GM03348 (cell line): ENCODE measurements at regions not wholly inside any gene's neighbourhood (a gene's known extent, or its start where the extent isn't known, plus 50 kb on each side); places are given as distances from the start of the nearest gene placed in this dataset.
"Not testable (repeated sequence)": the region's sequence is repeated elsewhere in the genome, so short reads cannot be mapped to it uniquely, and the experiment has no call there.

Source experiments
- DNase-seq: peaks from one replicate; pipeline ENCODE4 v3.0.0; 2012; ENCODE audit warnings: low spot score

- no peak for DNase-seq
Observed at GRCh38 chr15:81865850-81866537, 179.8 kb downstream of the MEX3B start.

- no peak for DNase-seq
Observed at GRCh38 chr15:81863162-81863561, 182.7 kb downstream of the MEX3B start.

GRCh38 chr15:81859737-81860516, 185.9 kb downstream of the MEX3B start:
- no peak for DNase-seq

DNA sequence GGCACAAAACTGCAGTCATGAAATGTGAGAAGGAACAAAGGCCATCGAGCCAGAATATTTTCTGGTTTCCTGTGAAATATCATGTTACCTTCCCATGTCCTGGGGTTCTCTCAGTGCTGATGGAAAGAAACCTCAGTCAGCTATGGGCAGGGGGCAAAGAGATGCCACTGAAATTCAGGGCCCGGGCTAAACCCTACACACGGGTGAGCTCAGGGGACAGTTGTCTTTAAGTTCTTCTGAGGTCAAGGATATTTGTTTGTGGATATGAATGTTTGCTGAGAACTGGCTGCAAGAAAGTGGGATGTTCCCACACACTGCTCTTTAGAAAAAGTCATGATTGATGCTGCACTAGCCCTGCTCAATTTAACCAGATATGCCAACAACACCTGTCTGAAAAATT, 187.2 kb downstream of the MEX3B start:
- no peak for DNase-seq

DNA sequence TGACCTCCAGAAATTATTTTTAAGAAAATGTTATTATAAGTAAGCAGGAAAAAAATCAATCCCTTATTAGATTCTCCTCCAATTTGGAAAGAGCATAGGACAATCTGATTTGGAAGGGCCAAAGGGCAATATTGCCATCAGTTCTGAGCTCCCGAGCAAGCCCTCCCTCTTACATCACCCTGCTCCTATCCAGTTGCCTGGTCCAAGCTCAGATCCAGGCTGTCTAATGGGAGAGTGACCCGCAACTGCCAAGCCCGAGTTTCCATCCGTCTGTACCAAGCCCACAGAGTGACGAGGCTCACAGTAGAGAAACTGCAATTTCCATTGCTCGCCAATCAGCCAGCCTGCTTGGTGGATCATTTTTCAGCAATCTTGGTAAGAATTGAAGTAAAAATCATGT, 187.7 kb downstream of the MEX3B start:
- no peak for DNase-seq

- no peak for DNase-seq
Observed at GRCh38 chr15:81856634-81857026, 189.2 kb downstream of the MEX3B start.

- DNase-seq: no peak
Observed at GRCh38 chr15:81856001-81856633, 189.7 kb downstream of the MEX3B start.

GRCh38 chr15:81853150-81853748, 192.6 kb downstream of the MEX3B start:
- DNase-seq: no peak

- no peak for DNase-seq
Observed at GRCh38 chr15:81852411-81853149, 193.2 kb downstream of the MEX3B start.

GRCh38 chr15:81851757-81852156, 194.1 kb downstream of the MEX3B start:
- no peak for DNase-seq

- DNase-seq: no peak
Observed at GRCh38 chr15:81851325-81851724, 194.5 kb downstream of the MEX3B start.

DNA sequence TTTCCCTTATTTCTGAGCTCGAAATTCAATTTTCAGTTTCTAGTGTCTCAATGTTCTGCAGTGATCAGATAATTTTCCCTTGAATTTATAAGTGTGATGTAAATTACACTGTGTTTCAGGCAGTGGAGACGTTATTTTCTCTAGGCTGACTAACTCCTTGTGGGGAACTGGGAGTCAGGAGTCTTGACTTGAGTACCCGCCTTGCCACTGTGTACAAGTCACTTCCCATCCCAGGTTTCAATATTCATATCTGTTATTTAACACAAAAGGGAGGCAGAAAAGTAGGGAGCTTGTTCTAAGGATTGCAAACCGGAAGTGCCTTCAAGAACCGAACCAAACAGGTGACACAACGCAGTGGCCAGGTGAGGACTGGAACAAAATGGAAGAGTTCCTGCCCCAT, 196.5 kb downstream of the MEX3B start:
- DNase-seq: no peak

GRCh38 chr15:81848701-81849100, 197.1 kb downstream of the MEX3B start:
- no peak for DNase-seq

- DNase-seq: no peak
Observed at GRCh38 chr15:81843757-81844407, 201.9 kb downstream of the MEX3B start.

DNA sequence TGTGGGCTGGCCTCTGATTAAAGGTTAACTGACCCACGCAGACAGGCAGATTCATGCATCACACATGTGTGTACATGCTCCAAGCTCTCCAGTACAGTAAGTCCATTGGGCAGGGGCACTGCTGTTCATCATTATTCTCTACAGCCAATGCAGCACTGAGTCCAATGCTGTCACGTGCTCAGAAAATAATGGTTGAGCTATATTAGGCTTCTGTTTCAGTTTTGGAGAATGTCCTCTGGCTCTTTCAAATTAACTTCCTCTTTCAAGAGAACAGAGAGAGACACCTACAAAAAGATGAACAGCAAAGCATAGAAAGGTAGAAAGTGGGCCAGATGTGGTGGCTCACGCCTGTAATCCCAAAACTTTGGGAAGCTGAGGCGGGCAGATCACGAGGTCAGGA, 202.6 kb downstream of the MEX3B start:
- DNase-seq: no peak

DNA sequence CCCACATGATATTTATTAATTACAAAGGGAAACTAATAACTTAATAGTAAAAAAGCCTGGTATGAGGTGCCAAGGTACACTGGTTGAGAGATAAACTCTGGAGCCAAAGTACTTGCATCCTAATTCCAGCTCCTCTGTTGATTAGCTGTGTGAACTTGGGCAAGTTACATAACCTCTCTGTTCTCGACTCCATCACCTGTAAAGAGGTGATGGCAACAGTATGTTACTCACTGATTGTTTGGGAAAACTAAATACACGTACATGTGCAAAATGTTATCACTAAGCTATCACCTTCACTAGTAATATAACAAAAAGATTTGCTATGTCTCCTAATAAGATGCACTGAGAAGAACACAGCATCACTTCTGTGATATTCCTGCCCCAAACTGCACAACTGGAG, 206.4 kb downstream of the MEX3B start:
- no peak for DNase-seq

- no peak for DNase-seq
Observed at GRCh38 chr15:81835731-81836130, 210.1 kb downstream of the MEX3B start.

GRCh38 chr15:81830520-81830919, 215.3 kb downstream of the MEX3B start:
- DNase-seq: no peak

GRCh38 chr15:81829918-81830317, 215.9 kb downstream of the MEX3B start:
- DNase-seq: no peak

GRCh38 chr15:81828135-81828534, 217.7 kb downstream of the MEX3B start:
- DNase-seq: no peak

- DNase-seq: no peak
Observed at GRCh38 chr15:81825136-81825535, 220.7 kb downstream of the MEX3B start.

GRCh38 chr15:81822587-81822986, 223.2 kb downstream of the MEX3B start:
- not testable (repeated sequence) for DNase-seq
